Naive thymus-derived CD4-positive, alpha-beta T cell (primary cell): ENCODE measurements at regions not wholly inside any gene's neighbourhood (a gene's known extent, or its start where the extent isn't known, plus 50 kb on each side); places are given as distances from the start of the nearest gene placed in this dataset.

Source experiments
- ATAC-seq: fragments of 150-1000 bp; cut with Tn5 transposase; 2 replicates; pipeline ENCODE4 v1.10.0; 2021; ENCODE audit warnings: mild to moderate bottlenecking, moderate library complexity
- CTCF ChIA-PET: fragments of 350-600 bp; sonication (Branson Sonifier 250); formaldehyde crosslinking; loops from one replicate; lab custom pipeline; 2021; ENCODE audit warnings: antibody characterized with exemption; lab: Charles Lee
- POLR2A ChIA-PET: fragments of 350-600 bp; sonication (Branson Sonifier 250); formaldehyde crosslinking; loops from one replicate; lab custom pipeline; 2021; ENCODE audit warnings: antibody characterized with exemption, inconsistent platforms; lab: Charles Lee
- DNase-seq, 9 donors: peaks; one replicate each; pipeline versions ENCODE4 v3.0.0 to v3.0.0-alpha.2; 2020 to 2022; ENCODE audit warnings: mixed read lengths in 1 of 9
- H3K27ac ChIP-seq: one replicate; pipeline ENCODE4 v1.7.0; 2013; ENCODE audit warnings: mild to moderate bottlenecking, low read depth, low read length, moderate library complexity
- H3K27me3 ChIP-seq, 2 donors: one replicate each; pipeline ENCODE4 v1.7.0; 2013; ENCODE audit warnings: low read length in 2 of 2, mild to moderate bottlenecking in 2 of 2, moderate library complexity in 2 of 2; ENCODE audit not compliant: control insufficient read depth in 2 of 2, insufficient read depth in 2 of 2
- H3K36me3 ChIP-seq, 3 experiments: 1 replicate in 2 of 3; 2 replicates in 1 of 3; pipeline ENCODE4 v1.7.0; 2013; ENCODE audit warnings: low read length in 3 of 3, mild to moderate bottlenecking in 3 of 3, moderate library complexity in 1 of 3; ENCODE audit not compliant: insufficient read depth in 3 of 3, control insufficient read depth in 2 of 3
- H3K4me1 ChIP-seq, 2 donors: one replicate each; pipeline ENCODE4 v1.7.0; 2013; ENCODE audit warnings: low read length in 2 of 2, mild to moderate bottlenecking in 2 of 2, moderate library complexity in 1 of 2; ENCODE audit not compliant: control insufficient read depth in 2 of 2, insufficient read depth in 2 of 2
- H3K4me3 ChIP-seq: 2 replicates; pipeline ENCODE4 v1.7.0; 2013; ENCODE audit warnings: mild to moderate bottlenecking, low read length
- H3K9me3 ChIP-seq, 3 experiments: 1 replicate in 2 of 3; 2 replicates in 1 of 3; pipeline ENCODE4 v1.7.0; 2013; ENCODE audit warnings: low read length in 3 of 3; ENCODE audit not compliant: control insufficient read depth in 2 of 3
- H3K27ac Mint-ChIP-seq, 9 donors: one replicate each; pipeline ENCODE4 v1.8.0; 2020 to 2022; ENCODE audit warnings: mixed read lengths in 9 of 9, mild to moderate bottlenecking in 8 of 9, moderate library complexity in 5 of 9, inconsistent platforms in 2 of 9
- H3K27me3 Mint-ChIP-seq, 5 donors: one replicate each; pipeline ENCODE4 v1.8.0; 2021 to 2022; ENCODE audit warnings: mixed read lengths in 5 of 5, mild to moderate bottlenecking in 1 of 5
- H3K36me3 Mint-ChIP-seq, 5 donors: one replicate each; pipeline ENCODE4 v1.8.0; 2020 to 2022; ENCODE audit warnings: mixed read lengths in 5 of 5, mild to moderate bottlenecking in 3 of 5, inconsistent platforms in 1 of 5
- H3K4me1 Mint-ChIP-seq, 7 donors: one replicate each; pipeline ENCODE4 v1.8.0; 2020 to 2022; ENCODE audit warnings: mixed read lengths in 7 of 7, mild to moderate bottlenecking in 3 of 7, inconsistent platforms in 1 of 7
- H3K4me3 Mint-ChIP-seq, 10 donors: one replicate each; pipeline ENCODE4 v1.8.0; 2020 to 2022; ENCODE audit warnings: mild to moderate bottlenecking in 10 of 10, mixed read lengths in 10 of 10, moderate library complexity in 6 of 10, inconsistent platforms in 2 of 10
- H3K9me3 Mint-ChIP-seq, 11 donors: one replicate each; pipeline ENCODE4 v1.8.0; 2020 to 2022; ENCODE audit warnings: mixed read lengths in 11 of 11, mild to moderate bottlenecking in 4 of 11, inconsistent platforms in 1 of 11, moderate library complexity in 1 of 11
- intact Hi-C, 2 donors: fragments of 100-400 bp; cut with micrococcal nuclease; formaldehyde crosslinking; loops; one replicate each; pipeline ENCODE4 v1.15.1; 2023

- Histone ChIP-seq H3K27ac (no peak overlapping the region), H3K4me1 (no peaks in the 10 kb centered on the region), H3K27me3 (no peaks in the 10 kb centered on the region), H3K9me3 (no peaks in the 10 kb centered on the region), H3K4me3 (no peak overlapping the region), H3K36me3 (no peaks in the 10 kb centered on the region)
- no peaks in the 10 kb centered on the region for H3K36me3 Mint-ChIP-seq
- peaks cover 0 to 9% (median 2%) of the 10 kb centered on the region in 11 donors for H3K9me3 Mint-ChIP-seq
- intact Hi-C loops: no loop called here
- H3K4me3 Mint-ChIP-seq: no peak overlapping the region
- ChIA-PET POLR2A (no interaction called here), CTCF (interaction anchor here (1.4 kb wide), 1 partner anchor 10 kb away, joined by 5 read pairs; no protein-coding TSS in a partner anchor)
- DNase-seq (no peak), ATAC-seq (no peak)
- no peaks in the 10 kb centered on the region for H3K4me1 Mint-ChIP-seq
- H3K27me3 Mint-ChIP-seq: peaks cover 8 to 59% (median 34%) of the 10 kb centered on the region in 5 donors
- no peak overlapping the region for H3K27ac Mint-ChIP-seq
Observed at GRCh38 chr12:115882936-115883335, 394.6 kb downstream of the MED13L start.

- H3K27me3 ChIP-seq: no peaks in the 10 kb centered on the region
- H3K36me3 ChIP-seq: no peaks in the 10 kb centered on the region
- H3K27ac ChIP-seq: no peak overlapping the region
- no peak overlapping the region for H3K27ac Mint-ChIP-seq
- POLR2A ChIA-PET: no interaction called here
- H3K9me3 ChIP-seq: no peaks in the 10 kb centered on the region
- H3K36me3 Mint-ChIP-seq: no peaks in the 10 kb centered on the region
- peaks cover 0 to 12% (median 3%) of the 10 kb centered on the region in 11 donors for H3K9me3 Mint-ChIP-seq
- H3K4me3 Mint-ChIP-seq: no peak overlapping the region
- H3K4me3 ChIP-seq: no peak overlapping the region
- ATAC-seq: no peak
- no peak for DNase-seq
- CTCF ChIA-PET: no interaction called here
- intact Hi-C loops: no loop called here
- H3K27me3 Mint-ChIP-seq: peaks cover 4 to 38% (median 20%) of the 10 kb centered on the region in 5 donors
- no peaks in the 10 kb centered on the region for H3K4me1 Mint-ChIP-seq
- H3K4me1 ChIP-seq: no peaks in the 10 kb centered on the region
Observed at GRCh38 chr12:115880238-115880637, 397.3 kb downstream of the MED13L start.

DNA sequence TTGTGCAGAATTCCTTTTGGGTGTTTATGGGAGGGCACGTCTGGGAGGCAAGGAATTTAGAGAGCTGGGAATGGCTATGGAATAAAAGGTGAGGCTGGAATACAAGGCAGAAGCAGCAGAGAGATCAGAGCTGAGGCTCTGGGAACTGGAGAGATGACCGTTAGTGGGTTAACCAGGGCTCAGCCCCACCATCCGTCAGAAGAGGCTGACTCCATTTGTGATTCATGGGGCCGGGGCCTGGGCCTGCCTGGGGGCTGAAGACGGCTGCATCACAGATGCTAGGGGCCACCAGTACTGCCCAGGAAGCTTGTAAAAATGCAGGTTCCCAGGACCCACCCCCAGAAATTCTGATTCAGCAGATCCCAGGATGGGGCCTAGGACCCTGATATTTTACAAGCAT, 398.1 kb downstream of the MED13L start:
- no peaks in the 10 kb centered on the region for H3K9me3 ChIP-seq
- no peak for ATAC-seq
- intact Hi-C loops: no loop called here
- no peaks in the 10 kb centered on the region for H3K36me3 ChIP-seq
- peaks cover 0 to 19% (median 5%) of the 10 kb centered on the region in 11 donors for H3K9me3 Mint-ChIP-seq
- H3K27ac ChIP-seq: no peak overlapping the region
- H3K4me3 Mint-ChIP-seq: no peak overlapping the region
- H3K27me3 ChIP-seq: peaks cover 0 to 3% of the 10 kb centered on the region in 2 donors
- CTCF ChIA-PET: no interaction called here
- H3K4me3 ChIP-seq: no peak overlapping the region
- POLR2A ChIA-PET: no interaction called here
- DNase-seq: no peak
- H3K27me3 Mint-ChIP-seq: peaks cover 6 to 34% (median 20%) of the 10 kb centered on the region in 5 donors
- H3K36me3 Mint-ChIP-seq: no peaks in the 10 kb centered on the region
- H3K4me1 Mint-ChIP-seq: no peaks in the 10 kb centered on the region
- H3K27ac Mint-ChIP-seq: no peak overlapping the region
- H3K4me1 ChIP-seq: no peaks in the 10 kb centered on the region

GRCh38 chr12:115873451-115874082, 403.9 kb downstream of the MED13L start:
- DNase-seq (no peak), ATAC-seq (no peak)
- intact Hi-C loops: no loop called here
- H3K27ac ChIP-seq: no peak overlapping the region
- Mint-ChIP-seq H3K4me1 (peaks cover 0 to 5% (median 0%) of the 10 kb centered on the region in 7 donors), H3K27ac (no peak overlapping the region), H3K9me3 (peaks cover 0 to 16% (median 3%) of the 10 kb centered on the region in 11 donors), H3K27me3 (peaks cover 15 to 51% (median 39%) of the 10 kb centered on the region in 5 donors), H3K4me3 (no peak overlapping the region), H3K36me3 (peaks cover 0 to 4% (median 0%) of the 10 kb centered on the region in 5 donors)
- POLR2A ChIA-PET: no interaction called here
- no peaks in the 10 kb centered on the region for H3K4me1 ChIP-seq
- no peaks in the 10 kb centered on the region for H3K9me3 ChIP-seq
- H3K4me3 ChIP-seq: no peak overlapping the region
- H3K27me3 ChIP-seq: peaks cover 0 to 8% of the 10 kb centered on the region in 2 donors
- no peaks in the 10 kb centered on the region for H3K36me3 ChIP-seq
- CTCF ChIA-PET: interaction anchor here (1.5 kb wide), 1 partner anchor 10 kb away, joined by 5 read pairs; no protein-coding TSS in a partner anchor

- intact Hi-C loops: no loop called here
- no peak overlapping the region for H3K4me3 ChIP-seq
- H3K27me3 ChIP-seq: peaks cover 0 to 8% of the 10 kb centered on the region in 2 donors
- peaks cover 0 to 16% (median 3%) of the 10 kb centered on the region in 11 donors for H3K9me3 Mint-ChIP-seq
- H3K27ac ChIP-seq: no peak overlapping the region
- CTCF ChIA-PET: interaction anchor here (1.5 kb wide), 1 partner anchor 10 kb away, joined by 5 read pairs; no protein-coding TSS in a partner anchor
- H3K36me3 Mint-ChIP-seq: peaks cover 0 to 4% (median 0%) of the 10 kb centered on the region in 5 donors
- POLR2A ChIA-PET: no interaction called here
- ATAC-seq (no peak), DNase-seq (no peak)
- H3K4me3 Mint-ChIP-seq: no peak overlapping the region
- H3K9me3 ChIP-seq: no peaks in the 10 kb centered on the region
- H3K4me1 ChIP-seq: no peaks in the 10 kb centered on the region
- no peak overlapping the region for H3K27ac Mint-ChIP-seq
- H3K36me3 ChIP-seq: no peaks in the 10 kb centered on the region
- peaks cover 15 to 57% (median 44%) of the 10 kb centered on the region in 5 donors for H3K27me3 Mint-ChIP-seq
- peaks cover 0 to 5% (median 0%) of the 10 kb centered on the region in 7 donors for H3K4me1 Mint-ChIP-seq
Observed at GRCh38 chr12:115872919-115873357, 404.6 kb downstream of the MED13L start.

DNA sequence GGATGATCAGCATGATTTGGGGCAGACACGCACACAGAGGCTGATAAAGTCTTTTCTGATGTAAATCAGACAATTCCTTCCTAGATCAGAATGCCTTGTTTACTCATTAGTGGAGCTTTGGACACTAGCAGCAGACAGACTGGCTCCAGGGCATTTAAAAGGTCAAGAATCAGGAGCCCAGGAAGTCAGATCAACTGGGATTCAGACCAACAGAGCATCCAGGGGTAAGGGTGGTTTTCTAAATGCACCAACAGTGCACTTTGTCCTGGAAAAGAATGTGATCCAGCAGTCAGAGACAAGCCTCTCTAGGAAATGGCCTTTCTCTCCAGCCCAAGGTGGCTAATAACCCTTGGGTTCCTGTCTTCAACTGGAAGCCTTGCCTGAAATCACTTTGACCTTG, 405.3 kb downstream of the MED13L start:
- DNase-seq (no peak), ATAC-seq (no peak)
- intact Hi-C loops: no loop called here
- Mint-ChIP-seq H3K27me3 (peaks cover 15 to 59% (median 44%) of the 10 kb centered on the region in 5 donors), H3K27ac (no peak overlapping the region), H3K4me1 (peaks cover 0 to 5% (median 0%) of the 10 kb centered on the region in 7 donors), H3K4me3 (no peak overlapping the region), H3K36me3 (peaks cover 0 to 4% (median 0%) of the 10 kb centered on the region in 5 donors), H3K9me3 (peaks cover 0 to 16% (median 3%) of the 10 kb centered on the region in 11 donors)
- Histone ChIP-seq H3K4me3 (no peak overlapping the region), H3K4me1 (no peaks in the 10 kb centered on the region), H3K27ac (no peak overlapping the region), H3K27me3 (peaks cover 0 to 8% of the 10 kb centered on the region in 2 donors), H3K9me3 (no peaks in the 10 kb centered on the region), H3K36me3 (no peaks in the 10 kb centered on the region)
- ChIA-PET CTCF (interaction anchor here (1.5 kb wide), 1 partner anchor 11 kb away, joined by 5 read pairs; no protein-coding TSS in a partner anchor), POLR2A (no interaction called here)
